Peyer's patch (tissue), 4 donors: ENCODE measurements at regions not wholly inside any gene's neighbourhood (a gene's known extent, or its start where the extent isn't known, plus 50 kb on each side); places are given as distances from the start of the nearest gene placed in this dataset.

Experiments used
- CTCF ChIP-seq, 6 experiments: fragments of 450-650 bp in 4 of 6; fragments of 200-600 bp in 2 of 6; sonication (generic) in 1 of 6; IDR thresholded peaks; one replicate each; pipeline ENCODE4 v1.5.1; 2017 to 2019; ENCODE audit warnings: antibody characterized with exemption in 6 of 6, mild to moderate bottlenecking in 3 of 6, moderate library complexity in 1 of 6
- POLR2A ChIP-seq, 2 donors: fragments of 450-650 bp; IDR thresholded peaks; one replicate each; pipeline ENCODE4 v1.5.1; 2017; ENCODE audit warnings: antibody characterized with exemption in 2 of 2, mild to moderate bottlenecking in 2 of 2, moderate library complexity in 2 of 2

GRCh38 chr10:60496181-60496580, 106.5 kb upstream of the ANK3 start:
- TF ChIP-seq POLR2A (IDR thresholded peaks at IDR 0.05) = no peak
- TF ChIP-seq CTCF (IDR thresholded peaks at IDR 0.05) = no peak
